HG02852 (cell line): ENCODE measurements at regions not wholly inside any gene's neighbourhood (a gene's known extent, or its start where the extent isn't known, plus 50 kb on each side); places are given as distances from the start of the nearest gene placed in this dataset.

Source experiments
- ATAC-seq: cut with Tn5 transposase; IDR thresholded peaks from one replicate; pipeline ENCODE4 v1.9.1; 2021; ENCODE audit warnings: mild to moderate bottlenecking, moderate library complexity; ENCODE audit not compliant: unreplicated experiment

DNA sequence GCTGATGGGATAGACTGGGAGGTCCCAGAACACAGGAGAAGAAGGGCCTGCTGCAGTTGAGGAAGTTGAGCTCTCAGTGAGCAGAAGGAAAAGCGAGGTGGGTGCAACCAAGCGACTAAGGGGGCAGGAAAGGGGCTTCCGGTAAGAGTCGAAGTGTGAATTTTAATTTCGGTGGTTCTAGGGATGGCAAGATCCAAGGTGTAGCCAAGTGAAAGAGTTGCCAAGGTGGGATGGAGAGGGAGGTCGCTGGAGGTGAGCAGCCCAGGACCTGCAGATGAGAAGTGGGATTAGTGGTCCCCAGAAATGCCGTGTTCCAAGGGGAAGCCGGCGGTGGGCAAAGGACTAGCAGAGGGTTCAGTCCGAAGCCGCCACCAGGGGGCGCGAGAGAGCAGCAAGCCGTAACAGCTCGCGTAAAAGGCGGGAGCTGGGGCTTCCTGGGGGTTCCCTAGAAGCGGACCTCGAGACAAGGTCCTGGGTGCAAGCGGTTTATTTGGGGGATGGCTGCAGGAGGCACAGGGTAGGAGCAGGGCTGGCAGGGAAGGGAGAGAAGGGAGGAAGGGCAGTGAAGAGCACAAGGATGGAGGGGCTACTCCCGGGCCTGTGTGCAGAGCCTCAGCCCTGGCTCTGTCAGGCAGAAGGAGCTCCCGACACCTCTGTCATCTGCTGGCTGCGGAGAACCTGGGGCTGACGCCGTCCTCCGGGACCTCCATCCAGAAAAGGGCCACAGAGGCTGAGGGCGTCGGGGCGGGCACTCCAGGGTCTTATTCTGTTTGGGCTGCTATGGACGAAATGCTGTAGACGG is 103.6 kb downstream of the PAX1 start:
- no peak for ATAC-seq

DNA sequence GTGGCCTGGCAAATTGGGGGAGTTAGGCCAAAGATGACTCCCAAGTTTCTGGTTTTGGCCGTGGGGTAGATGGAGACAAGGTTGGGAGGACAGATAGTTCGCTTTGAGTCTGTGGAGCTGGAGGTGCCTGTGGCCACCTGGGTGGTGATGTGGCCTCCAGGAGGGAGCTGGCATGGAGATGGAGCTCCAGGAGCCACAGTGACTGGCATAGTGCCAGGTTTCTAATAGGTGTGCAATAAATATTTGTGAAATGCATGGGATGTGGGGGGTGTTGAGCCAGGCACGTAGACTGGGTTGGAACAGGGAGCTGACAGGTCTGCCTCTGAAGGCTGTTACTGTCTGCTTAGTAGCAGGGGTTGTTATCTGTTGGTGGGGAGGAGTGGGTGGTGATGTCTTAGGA is 102.7 kb downstream of the PAX1 start:
- no peak for ATAC-seq

DNA sequence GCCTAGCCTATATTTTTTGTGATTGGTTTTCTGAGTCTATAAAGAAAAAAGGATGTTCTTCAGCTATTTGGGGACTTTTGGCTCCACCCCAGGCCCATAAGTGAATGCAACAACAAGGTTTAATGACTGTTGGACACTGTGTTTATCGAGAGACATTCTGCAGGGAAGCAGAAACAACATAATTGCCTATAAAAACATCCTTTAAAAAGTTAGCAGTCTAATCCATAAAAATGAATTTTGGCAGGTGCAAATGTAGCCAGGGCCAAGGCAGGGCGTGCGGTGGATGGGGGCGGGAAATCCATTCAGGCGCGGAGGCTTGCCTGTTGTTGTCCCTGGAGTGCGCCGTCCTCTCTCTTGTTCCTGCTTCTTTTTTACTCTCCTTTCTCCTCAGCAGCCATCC is 99.3 kb downstream of the PAX1 start:
- ATAC-seq = no peak

DNA sequence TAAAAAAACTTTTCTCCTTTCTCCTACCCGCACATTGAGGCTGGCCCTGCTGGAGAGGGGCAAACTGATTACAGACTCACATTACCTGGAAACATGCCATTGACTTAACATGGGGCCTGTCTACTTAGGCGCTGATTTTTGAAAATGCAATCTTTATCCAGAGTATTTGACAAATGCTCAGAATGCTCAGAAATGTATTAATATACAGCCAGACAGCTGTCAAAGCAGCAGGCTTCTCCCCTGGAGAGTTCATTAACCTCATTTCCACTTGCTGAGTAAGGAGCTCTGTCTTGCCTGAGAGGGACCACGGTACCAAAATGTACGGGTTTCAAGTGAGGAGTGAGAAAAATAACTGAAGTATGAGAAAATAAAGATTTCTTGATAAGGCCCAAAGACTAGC is 95.7 kb downstream of the PAX1 start:
- ATAC-seq = no peak

DNA sequence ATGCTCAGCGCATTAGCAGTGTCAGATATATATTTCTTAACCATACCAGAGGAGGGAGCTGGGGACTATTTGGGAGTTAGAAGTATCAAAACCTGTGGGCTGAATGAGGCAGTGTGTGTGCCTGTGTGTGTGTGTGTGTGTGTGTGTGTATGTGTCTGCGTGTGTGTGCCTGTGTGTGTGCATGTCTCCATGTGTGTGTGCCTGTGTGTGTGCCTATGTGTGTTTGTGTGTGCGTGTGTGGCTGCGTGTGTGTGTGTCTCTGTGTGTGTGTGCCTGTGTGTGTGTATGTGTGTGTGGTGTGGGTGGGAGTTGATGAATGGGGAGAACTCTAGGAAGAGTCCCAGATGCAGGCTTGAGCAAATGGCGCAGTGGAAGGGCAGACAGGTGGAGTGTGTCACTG is 92.9 kb downstream of the PAX1 start:
- no peak for ATAC-seq

DNA sequence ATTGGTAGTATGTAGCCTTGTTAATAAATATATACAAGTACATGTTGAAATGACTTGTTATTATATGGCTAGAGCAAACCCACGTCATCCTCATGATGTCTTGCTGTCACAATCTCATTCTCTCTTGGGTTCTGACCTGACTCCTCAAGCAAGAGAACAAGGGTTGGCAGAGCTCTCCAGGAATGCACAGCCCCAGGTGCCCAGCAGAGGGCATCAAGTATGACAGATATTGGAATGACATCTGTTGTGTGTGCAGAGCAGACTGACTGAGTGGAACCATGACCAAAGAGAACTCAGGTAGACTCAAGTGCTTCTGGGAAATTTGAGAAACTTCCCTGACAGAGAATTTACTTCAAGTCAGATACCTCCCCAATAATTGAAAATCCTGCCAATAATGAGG is 90.6 kb downstream of the PAX1 start:
- ATAC-seq = no peak

DNA sequence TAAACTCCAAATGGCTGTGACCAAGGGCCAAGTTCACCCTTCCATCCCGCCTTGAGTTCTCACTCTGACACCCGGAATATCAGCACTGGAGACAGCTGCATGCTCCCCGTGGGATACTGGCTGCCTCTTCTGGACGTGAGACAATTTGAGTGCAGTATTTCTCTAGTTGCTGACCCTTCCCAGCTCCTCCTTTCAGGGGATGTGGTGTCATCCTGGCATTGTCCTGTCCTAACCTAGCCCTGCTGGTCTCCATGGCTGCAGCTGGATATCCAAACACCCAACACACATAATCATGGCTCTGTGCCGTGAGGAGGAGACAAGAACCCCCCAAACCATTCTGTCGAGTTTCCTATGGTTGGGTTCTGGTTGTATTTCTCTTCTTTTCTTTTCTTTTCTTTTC is 82.6 kb downstream of the PAX1 start:
- no peak for ATAC-seq

DNA sequence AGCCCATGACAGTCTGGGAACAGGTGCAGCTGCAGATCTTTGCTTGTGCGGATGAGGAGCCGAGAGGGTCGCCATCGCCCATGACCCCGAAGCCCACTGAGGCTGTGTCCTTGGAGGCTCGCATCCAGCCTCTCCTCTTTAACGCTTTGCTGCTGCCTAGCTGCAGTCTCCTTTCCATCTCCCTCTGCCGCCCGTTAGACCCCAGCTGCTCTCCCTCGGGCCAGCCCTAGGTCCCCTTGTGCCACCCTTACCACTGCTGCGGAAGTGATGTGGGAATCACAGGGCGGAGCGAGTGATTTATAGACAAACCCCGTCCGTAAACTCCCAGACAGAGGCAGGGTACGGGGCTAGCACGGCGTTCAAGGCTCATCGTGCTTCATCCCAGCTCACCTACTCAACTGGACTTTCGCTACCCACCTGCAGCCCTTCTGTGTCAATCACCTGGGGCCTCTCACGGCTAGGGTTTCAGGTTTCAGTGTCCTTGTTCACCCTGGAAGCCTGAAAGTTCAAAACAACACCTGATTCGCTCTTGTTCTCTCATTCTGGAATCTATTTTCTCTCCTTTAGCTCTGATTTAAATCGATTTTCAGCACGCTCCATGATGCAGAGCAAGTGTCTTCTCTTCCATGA is 76.1 kb downstream of the PAX1 start:
- ATAC-seq = no peak

DNA sequence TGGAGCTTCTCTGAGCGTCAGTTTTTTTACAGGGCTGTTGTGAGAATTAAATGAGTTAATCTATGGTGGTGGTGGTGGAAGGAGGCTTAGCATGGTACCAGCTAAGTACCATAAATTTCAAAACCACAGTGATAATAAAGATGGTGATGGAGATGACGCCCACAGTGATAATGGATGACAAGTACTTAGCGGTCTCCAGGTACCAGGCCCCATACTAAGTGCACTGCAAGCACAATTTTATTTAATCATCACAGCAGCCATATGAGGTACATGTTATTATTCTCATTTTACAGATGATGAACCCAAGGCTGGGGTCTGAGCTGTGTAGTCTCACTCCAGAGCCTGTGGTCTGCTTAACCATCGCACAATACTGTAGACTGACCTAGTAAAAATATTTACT is 75.1 kb downstream of the PAX1 start:
- ATAC-seq = no peak
